GM18867 (cell line): ENCODE measurements at regions not wholly inside any gene's neighbourhood (a gene's known extent, or its start where the extent isn't known, plus 50 kb on each side); places are given as distances from the start of the nearest gene placed in this dataset.

ENCODE experiments used
- ATAC-seq: cut with Tn5 transposase; IDR thresholded peaks from one replicate; pipeline ENCODE4 v1.9.1; 2021; ENCODE audit warnings: mild to moderate bottlenecking, moderate library complexity; ENCODE audit not compliant: unreplicated experiment

DNA sequence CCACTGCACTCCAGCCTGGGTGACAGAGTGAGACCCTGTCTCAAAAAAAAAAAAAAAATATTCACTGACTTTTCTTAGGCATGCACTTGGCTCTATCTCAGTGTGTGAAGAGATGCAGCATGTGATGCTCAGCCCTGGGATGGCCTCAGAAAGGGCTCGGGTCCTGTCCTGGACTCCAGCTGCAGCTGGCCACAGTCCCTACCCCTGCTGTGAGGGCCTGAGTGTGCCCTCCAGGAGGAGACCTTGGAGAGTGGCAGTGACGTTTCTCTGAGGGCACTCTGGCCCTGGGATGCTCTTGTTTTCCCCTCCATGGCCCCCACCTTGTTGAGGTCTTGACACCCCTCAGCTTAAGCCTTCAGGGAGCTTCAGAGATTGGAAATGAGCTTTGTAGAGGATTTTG lies 81.9 kb upstream of the POU3F1 start:
- ATAC-seq: no peak

DNA sequence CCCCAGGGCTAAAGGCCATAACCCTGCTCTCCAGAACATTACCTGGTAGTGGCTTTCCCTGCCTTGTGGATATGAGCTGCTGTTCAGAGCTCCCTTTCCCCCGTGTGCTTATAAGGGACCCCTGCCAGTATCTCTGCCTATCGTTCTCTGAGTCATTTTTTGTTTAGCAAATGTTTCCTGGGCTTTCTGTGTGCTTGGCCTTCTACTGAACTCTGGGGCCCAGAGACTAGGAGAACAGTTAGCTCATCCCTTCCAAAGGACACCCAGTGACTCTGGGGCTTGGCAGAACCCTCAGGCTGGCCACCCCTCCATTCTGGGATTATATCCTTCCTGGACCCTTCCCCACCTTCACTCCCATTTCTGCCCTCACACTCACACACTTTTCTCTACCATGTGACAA lies 80.8 kb upstream of the POU3F1 start:
- no peak for ATAC-seq

DNA sequence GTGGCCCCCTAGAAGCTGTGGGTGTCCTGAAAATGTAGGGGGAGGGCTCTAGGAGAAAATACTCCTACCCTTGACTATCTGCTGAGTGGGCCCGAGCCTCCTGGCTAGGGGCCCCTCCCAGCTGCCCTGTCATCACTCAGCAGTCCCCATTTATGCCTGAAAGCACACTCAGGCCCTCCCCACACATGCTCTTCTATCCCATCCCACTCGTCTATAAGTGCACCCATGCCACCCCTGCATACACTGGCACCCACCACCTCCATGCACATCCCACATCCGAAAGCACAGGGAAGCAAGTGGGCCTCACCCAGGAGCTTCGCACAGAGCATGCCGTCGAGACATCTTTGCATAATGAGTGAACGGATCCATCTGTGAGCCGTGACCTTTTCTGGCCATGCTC lies 80.4 kb upstream of the POU3F1 start:
- ATAC-seq: no peak

DNA sequence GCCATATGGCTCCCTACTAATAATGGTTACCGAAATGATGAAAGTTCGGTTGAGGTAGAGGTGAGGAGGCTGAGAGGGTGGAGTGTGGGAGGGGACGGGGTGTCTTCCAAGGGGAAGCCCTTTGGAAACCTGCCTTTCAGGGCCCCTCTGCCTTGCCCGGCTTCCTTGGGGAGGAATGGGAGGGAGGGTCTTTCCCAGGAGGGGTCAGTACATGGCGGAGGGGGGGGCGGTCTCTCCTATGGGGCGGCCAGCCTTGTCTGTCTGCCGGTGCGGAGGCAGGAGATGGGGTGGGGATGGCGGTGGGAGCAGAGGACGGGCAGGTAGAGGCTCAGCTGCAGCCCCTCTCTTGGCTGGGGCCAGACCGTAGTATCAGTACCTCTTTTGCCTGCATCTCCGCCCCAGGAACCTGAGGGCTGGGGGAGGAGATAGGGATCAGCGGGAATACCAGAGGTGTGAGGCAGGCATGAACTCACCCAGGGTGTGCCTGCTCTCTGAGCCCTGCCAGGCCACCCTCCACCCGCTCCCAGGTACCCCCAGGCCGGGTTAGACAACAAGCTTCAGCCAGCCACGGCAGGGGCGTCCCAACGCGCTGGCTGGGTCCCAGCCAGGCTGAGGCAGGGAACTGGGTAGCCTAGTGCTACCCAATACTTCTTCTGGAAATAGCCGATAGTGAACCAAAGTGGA lies 79.4 kb upstream of the POU3F1 start:
- no peak for ATAC-seq

DNA sequence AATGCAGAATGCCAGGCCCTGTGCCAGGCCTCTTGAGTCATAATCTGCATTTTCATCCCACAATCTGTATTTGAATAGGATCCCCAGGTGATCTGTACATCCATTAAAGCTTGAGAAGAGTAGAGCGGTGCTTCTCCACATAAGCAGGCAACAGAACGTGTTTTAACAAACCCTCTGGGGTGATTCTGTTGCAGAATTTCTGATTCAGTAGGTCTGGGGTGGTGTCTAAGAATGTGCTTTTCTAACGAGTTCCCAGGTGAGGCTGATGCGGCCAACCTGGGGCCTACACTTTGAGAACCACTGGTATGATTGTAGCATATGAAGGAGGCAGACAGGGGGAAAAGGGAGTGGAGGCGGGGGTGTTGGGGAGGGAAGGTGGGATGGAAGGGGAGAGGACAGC lies 78.4 kb upstream of the POU3F1 start:
- no peak for ATAC-seq

DNA sequence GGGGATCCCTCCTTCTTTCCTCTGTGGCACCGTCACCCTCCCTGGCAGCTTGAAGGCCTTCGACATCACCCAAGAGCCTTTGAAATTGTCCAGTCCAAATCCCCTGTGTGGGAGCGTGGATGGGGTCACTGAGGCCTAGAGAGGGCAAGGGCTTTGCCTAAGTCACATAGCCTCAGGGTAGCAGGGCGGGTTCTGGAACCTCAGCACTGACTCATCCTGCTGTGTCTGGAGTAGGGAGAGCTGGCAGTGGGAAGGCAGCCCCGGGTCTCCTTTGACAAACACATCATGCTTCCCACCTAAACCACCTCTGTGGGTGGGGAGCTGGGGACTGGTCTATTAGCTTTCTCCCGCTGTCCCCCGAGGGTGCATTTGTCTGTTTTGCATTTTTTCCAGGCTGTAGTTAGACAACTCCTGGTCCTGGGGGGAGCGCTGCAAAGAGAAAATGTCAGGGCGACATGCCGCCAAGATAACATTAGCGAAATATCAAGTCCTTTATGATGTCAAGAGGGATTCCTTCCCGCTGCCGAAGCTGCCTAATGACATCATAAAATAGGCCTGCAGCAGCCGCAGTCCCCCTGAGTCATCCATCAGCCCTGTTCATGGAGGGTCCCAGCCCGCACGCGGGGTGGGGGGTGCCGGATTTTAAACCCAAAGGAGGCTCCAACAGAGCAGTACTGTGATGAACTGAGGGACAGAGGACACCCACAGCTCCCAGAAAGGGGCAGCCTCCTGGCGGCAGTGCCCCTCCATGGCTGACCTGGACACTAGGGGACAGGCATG lies 77.0 kb upstream of the POU3F1 start:
- ATAC-seq: no peak

DNA sequence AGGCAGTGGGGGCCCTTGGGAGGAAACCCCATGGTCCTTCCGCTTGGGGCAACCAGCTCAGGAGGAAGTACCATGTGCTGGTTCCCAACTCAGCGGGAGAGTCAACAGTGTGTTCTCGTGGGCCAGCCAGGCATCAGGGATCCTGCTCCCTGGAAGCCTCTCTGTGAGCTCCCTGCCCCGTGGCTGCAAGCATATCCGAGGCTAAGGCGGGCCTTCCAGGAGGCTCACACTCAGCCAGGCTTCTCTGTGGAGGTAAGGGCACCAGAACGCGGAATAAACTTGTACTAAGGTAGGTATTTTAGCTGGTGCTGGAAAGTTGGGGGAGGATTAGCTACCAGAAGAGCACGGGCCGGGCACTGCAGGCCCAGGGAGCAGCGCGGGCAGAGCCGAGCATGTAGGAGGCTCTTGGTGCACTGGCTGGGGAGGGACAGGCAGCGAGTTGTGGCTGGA lies 74.7 kb upstream of the POU3F1 start:
- ATAC-seq: no peak

DNA sequence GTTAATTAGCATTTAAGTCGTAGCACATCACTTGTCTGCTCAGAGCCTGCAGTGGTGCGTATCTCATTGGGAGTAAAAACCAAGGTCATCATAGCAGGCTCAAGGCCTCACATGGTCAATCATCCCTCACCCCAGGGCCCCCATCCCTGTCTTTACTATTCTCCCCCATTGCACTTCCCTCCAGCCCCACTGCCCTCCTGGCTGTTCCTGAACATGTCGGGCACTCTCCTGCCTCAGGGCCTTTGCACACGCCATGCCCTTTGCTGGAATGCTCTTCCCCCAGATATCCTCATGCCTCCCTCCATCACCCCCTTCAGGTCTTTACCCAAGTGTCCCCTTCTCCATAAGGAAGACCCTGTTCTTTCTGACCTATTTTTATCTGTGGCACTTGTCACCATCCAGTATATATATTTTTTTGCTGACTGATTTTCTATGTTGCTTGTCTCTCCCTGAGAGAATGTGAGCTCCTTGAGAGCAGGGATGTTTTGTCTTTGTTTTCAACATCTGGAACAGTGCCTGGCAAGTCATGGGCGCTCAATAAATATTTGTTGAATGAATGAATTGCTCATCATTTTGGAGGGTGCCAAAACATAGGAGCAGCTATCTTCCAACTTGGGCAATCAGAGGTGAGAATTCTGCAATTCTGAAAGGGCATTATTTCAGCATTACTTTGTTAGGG lies 74.1 kb upstream of the POU3F1 start:
- no peak for ATAC-seq

DNA sequence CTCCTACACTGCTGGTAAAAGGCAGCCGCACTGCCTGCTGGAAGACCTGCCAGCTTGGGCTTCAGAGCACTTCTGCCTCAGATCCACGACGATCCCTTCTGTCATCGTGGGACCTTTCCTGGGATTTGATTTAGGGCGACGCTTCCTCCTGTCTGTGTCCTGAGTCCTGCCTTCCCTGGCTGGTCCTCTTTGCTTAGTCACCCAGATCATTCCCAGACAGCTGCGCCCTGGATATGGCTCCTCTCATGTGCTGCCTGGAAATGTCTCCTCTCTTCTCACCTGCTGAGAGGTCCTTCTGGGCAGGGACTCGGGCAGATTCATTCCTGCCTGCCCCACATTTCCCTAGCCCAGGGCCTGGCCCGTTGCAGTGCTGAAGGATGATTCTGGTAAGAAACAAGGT lies 72.4 kb upstream of the POU3F1 start:
- ATAC-seq: no peak

DNA sequence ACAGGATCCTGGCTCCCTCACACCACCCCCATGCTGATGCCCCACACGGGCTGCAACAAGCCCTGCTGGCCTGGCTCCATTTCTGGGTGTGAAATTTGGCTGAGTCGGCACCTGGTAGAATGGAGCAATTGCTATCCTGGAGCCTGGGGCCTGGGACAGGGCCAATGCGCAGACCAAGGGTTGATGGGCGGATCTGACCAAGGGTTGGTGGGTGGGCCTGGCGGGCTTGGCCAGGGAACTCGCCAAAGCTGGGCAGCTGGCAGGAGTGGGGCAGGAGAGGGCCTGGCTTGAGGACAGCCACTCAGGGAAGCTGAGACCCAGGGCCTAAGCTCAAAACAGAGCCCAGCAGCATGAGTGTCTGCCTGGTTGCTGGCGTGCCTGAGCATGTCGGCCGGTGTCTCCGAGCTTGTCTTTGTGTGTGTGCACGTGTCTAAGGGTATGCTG lies 70.9 kb upstream of the POU3F1 start:
- ATAC-seq: no peak

DNA sequence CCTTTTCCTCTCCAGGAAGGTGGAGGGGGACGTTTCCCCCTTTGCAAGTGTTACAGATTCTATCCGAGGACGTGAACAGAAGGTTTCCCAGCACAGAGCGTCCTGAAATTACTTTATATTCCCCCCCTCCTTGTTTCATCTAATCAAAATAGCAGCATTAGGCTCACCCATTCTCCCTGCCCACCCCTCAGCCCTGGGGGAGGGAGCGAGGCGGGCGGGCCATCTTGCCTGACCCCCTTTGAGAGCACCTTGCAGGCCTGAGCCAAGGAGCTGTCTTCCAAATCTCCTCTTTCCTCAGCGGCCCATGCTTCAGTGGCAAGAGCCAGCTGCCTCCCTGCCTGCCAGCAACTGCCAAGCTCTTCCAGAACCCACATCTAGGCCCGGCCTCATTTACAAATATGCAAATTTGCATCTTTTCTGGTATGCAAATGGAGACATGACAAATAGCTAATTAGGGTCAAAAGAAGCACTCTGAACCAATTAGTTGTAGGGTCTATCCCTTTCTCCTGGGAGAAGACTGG lies 69.1 kb upstream of the POU3F1 start:
- ATAC-seq: no peak

DNA sequence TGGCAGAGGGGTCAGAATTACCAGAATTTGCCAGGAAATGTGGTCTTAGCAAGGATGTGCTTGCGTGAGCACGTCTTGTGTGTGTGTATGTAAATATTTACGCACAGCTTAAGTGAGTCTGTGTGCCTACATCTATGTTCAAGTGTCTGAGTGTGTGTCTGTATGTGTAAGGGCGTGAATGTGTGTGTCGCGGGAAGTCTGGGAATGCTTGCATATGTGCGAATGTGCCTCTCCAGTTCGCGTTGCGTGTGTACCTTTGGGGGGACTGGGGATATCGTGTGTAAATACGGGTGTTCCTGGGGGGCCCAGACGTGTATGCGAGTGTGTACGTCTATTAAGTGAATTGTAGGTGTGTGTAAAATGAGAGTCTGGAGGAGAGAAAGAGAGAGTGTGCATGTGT lies 68.6 kb upstream of the POU3F1 start:
- no peak for ATAC-seq

DNA sequence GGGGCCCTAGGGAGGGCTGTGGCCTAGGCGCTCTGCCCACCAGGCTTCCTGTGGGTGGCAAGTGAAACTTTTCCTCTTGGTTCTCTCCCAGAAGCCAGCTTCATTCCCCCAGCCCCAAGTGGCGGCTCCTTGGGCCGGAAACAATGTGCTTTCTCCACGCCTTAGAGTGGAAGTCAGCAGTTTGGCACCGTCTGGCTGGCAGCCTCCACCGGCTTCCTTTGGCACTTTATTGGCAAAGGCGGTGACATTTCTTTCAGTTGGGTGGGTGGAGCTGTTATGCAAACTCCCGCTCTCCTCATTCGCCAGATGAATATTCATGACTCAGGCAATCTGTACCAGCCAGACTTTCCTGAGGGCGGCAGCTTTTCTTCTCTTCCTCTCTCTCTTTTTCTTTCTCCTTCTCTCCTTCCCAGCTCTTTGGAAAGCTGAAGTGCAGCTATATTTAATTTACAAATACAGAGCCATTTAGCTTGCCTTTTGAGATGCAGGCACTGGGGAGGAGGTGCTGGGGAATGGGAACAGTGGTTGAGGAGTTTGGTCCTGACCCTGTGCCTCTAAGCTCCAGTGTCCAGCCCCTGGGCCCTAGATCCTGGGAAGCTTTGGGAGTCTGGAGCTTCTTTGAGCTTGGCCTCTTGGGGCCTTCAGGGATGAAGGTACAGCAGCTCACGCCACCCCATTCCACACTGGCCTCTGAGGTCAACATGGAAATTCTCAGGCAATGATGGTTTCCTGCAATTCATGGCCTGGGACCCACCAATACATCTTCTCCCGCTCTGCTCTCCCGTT lies 67.8 kb upstream of the POU3F1 start:
- ATAC-seq: no peak

DNA sequence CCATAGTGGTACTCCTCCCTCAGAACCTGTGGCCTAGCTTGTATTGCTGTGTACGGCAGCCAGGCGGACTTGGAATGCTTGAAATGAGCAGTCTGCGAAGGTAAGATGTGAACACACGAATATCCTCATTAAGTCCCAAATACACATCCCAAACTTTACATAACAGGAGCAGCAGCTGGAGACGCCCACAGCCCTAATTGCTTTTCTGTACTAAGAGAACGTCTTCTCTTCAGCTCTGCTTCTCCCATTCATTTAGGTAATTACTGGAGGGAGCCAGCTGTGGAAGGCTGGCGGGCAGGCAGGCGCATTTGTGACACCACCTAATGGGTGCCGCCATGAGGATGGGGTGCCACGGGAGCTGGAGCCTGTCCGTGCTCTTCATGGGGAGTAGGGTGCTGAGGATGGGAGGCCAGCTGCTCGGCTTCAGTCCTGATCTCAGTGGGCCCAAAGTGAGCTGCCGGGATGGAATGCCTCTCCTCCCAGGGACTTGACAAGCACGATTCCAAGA lies 66.6 kb upstream of the POU3F1 start:
- ATAC-seq: no peak

DNA sequence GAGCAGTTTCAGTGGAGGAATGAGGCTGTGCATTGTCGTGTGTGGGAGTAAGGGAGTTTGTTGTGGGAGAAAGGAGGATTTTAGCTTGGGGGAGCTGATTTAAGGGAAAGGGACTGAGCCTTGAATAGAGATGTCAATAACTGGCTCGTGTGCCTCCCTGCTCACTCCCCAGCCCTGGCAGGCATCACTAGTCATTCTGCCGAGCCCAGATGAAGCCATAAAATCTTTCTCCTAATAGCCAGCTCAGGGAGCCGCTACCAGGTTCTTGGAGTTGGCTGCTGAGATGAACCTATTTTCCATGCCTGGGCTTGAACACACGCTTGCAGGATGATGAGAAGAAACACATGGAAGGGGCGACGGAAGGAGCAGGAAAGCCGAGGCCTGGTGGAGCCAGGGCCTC lies 65.0 kb upstream of the POU3F1 start:
- no peak for ATAC-seq

DNA sequence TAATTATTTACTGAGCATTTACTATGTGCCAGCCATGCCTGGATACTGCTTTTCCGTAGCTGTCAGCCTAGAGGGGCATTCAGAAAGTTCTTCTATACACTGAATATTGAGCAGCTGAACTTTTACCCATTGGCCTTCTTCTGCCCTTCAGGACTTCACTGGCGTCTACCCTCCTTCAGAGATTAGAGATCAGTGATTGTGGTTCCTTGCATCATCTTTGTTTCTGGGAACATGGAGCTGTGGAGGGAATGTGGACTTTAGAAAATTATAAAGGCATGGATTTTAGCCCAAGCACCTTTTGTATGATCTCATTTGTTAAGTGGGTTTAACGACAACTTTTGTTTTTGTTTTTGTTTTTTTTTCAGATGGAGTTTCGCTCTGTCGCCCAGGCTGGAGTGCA lies 58.7 kb upstream of the POU3F1 start:
- ATAC-seq: no peak

DNA sequence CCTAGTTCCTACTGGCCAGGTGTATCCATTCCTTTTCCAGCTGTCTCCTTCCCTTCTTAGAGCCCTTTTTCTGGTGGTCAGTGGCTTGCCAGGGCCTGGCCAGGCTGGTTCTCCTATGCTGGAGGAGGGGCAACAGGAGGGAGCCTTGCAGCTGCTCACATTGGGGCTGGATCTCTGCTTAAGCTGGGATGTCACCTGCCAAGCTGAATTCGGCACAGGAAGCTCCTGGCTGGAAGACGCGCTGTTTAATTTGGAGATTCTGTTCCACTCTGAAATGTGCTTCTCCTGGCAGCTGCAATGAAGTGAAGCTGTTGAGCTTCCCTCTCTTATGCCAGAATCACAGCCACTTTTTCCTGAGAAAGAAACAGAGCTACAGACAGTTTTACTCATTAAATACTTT lies 56.0 kb upstream of the POU3F1 start:
- no peak for ATAC-seq

DNA sequence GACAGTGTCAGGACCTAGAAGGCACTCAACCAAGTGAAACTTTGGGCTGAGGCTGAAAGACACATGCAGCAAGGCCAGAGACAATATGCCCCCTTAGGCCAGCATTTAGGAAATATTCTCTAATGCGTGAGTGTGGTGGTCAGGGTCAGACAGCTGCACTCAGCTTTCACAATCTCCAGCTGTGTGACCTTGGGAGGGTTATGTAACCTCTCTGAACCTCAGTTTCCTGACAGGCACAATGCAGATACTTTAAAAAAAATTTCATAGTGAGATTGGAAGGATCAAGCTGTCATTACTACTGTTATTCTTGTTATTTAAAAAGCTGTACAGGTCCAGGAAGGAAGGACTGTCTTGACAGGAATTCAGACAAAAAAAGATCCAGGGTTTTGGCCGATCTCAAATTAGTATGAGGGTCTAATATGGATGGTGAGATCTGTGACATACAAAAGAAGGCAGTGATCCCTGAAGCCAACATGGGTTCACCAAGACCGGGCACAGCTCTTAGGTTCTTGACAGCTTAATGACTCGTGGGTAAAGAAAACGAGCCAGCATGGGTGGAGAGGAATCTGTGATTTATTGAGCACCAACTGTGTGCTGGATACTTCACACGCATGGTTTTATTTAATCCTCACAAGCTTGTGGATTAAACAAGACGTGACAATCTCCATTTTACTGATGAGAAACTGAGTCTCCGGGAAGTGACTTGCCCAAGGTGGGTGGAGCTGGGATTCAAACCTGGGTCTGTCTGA lies 54.6 kb upstream of the POU3F1 start:
- ATAC-seq: no peak

DNA sequence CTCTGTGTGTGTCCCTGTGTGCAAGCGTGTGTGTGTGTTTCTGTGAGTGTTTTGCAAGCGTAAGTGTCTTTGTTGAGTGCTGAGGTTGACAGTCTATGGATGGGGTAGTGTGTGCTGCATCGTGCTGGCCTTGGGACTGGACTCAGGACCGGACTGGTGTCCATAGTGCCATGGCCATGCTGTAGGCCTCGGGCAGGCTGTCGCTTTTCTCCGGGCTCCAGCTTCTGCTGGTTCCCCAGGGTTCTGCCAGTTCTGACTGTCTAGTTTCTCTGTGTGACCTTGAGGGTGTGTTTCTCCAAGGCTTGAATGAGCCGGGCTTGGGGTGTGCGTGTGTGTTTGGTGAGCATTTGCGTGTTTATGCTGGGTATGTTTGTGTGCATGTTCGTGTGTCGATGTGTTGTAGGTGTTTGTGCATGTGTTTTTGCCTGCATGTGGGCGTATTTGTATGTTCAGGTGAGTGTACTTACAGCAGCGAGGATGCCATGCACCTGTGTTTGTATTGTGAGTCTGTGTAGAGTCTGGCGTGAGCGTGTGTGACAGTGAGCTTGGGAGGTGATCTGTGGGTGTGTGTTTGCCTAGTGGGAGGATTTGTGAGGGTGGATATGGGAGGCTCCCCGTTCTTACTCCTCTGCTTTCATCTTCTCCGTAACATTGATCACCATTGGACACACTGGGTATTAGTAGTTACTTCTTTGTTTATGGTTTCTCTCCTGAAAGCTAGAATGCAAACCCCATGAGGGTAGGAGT lies 51.7 kb upstream of the POU3F1 start:
- ATAC-seq: no peak
